Upper lobe of left lung (tissue), 4 donors: ENCODE measurements at regions not wholly inside any gene's neighbourhood (a gene's known extent, or its start where the extent isn't known, plus 50 kb on each side); places are given as distances from the start of the nearest gene placed in this dataset.

Experiments used
- CTCF ChIP-seq, 6 experiments: fragments of 450-650 bp in 4 of 6; fragments of 200-600 bp in 2 of 6; sonication (generic) in 2 of 6; IDR thresholded peaks; one replicate each; pipeline ENCODE4 v1.5.1; 2016 to 2019; ENCODE audit warnings: antibody characterized with exemption in 6 of 6
- EP300 ChIP-seq, 4 donors: sonication (generic); formaldehyde crosslinking; IDR thresholded peaks; one replicate each; pipeline ENCODE4 v1.5.1; 2017; ENCODE audit warnings: antibody characterized with exemption in 4 of 4, control low read depth in 2 of 4

GRCh38 chr7:92917230-92917629 lies 80.9 kb upstream of the CDK6 start:
- TF ChIP-seq EP300 (IDR thresholded peaks at IDR 0.05) (no peak), CTCF (IDR thresholded peaks at IDR 0.05) (no peak)
